SK-MEL-5 (cell line): ENCODE measurements at regions not wholly inside any gene's neighbourhood (a gene's known extent, or its start where the extent isn't known, plus 50 kb on each side); places are given as distances from the start of the nearest gene placed in this dataset.
"Not testable (repeated sequence)": the region's sequence is repeated elsewhere in the genome, so short reads cannot be mapped to it uniquely, and the experiment has no call there.

Experiments used
- DNase-seq: peaks from one replicate; pipeline ENCODE4 v3.0.0-alpha.2; 2016; ENCODE audit warnings: low read depth, low spot score
- in situ Hi-C: cut with HindIII; loops from 2 replicates; pipeline ENCODE4 v1.10.0; 2016; ENCODE audit warnings: low sequenced_read_pairs, high pct_unique_total_duplicates, low pct_unique_long_range_greater_than_20kb

DNA sequence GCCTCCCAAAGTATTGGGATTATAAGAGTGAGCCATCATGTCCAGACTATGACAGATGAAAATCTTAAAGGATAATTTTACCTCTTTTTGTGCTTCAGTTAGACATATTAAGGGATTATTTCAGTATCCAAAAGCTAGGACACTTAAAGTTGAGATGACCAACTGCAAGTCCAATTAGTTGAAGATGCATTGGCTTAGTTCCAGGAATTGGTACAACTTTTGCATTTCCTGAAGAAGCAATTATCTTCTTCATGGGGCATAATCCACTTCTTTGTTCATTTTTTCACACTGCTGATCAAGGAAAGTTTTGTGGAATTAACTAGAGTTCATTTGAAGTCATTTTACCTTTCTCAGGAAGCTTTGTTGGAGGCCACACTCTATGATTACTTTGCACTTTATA lies 72.0 kb upstream of the HECW1 start:
- in situ Hi-C loops, result no loop called here
- DNase-seq, result no peak

- in situ Hi-C loops, result no loop called here
- DNase-seq, result no peak
Observed at GRCh38 chr7:43041105-43041504, 71.3 kb upstream of the HECW1 start.

GRCh38 chr7:43041724-43042123 lies 70.7 kb upstream of the HECW1 start:
- in situ Hi-C loops, result no loop called here
- no peak for DNase-seq

- in situ Hi-C loops, result no loop called here
- no peak for DNase-seq
Observed at GRCh38 chr7:43042302-43042701, 70.1 kb upstream of the HECW1 start.

DNA sequence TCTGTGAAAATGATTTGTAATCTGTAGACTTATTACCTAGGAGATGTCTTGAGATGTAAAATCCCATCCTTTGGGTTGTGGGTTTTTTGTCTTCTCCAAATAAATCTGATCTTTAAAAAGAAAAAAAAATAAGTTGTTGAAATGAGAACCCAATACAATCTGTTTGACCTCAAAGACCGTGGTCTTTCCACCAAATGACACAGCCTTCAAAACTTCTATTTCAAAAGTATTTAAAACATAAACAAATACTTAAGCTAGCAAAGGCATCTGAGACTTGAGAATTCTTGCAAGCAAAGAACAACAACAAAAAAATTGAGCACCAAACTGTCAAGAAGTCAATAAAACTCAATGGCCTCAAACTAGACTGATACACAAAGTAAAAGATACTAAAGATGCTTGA lies 67.9 kb upstream of the HECW1 start:
- no peak for DNase-seq
- in situ Hi-C loops, result no loop called here

GRCh38 chr7:43054052-43054722 lies 58.3 kb upstream of the HECW1 start:
- DNase-seq, result no peak
- in situ Hi-C loops, result no loop called here

DNA sequence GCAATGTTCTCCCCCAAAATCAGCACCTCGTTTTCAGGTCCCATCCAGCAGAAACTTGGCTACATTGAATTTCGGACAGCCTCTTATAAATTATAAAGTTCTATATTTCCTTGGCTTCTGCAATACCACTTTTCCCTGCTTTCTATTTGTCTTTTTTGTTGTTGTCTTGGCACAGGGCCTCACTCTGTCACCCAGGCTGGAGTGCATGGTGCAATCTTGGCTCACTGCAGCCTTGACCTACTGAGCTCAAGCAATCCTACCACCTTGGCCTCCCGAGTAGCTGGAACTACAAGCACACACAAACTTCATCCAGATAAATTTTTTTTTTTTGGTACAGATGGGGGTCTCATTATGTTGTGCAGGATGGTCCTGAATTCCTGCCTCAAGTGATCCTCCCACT lies 55.3 kb upstream of the HECW1 start:
- in situ Hi-C loops, result no loop called here

DNA sequence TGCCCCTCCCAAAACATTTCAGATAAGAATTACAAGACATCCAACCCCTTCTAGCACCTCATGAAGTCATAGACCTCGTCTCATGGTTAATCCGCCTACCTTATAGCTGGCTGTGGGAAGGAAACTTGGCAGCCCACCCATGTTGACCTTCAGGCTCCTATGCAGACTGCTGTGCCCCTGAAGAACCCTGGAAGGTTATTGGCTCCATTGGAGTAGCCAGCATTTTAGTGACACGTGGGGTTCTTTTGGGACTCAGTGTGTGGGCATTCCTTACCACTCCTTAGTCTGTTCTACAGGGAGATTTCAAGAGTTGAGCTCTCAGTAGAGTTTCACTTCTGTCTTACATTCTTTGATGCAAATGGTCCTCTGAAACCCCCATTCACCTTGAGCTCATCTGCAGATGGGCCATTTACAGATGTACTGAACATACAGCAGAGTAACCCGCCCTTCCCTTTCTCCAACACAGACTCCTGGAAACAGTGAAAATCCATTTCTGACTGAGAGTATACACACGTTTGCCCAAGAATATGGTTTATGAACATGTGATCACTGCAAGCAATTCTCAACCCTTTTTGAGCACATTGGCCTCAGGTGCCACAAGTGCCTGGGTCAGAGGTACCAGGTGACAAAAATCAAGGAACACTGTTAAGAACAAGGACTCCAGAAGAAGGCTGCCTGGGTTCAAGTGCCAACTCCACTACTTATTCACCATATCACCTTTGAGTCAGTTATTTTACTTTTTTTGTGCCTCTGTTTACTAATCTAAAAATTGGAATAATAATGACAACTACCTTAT lies 54.0 kb upstream of the HECW1 start:
- in situ Hi-C loops, result no loop called here
- no peak for DNase-seq

More for the DNA sequence above, 55.3 kb upstream of the HECW1 start:
- DNase-seq, result no peak

GRCh38 chr7:43059067-43059600 lies 53.3 kb upstream of the HECW1 start:
- in situ Hi-C loops, DNase-seq: not testable (repeated sequence)
